ENCODE measurements at regions not wholly inside any gene's neighbourhood (a gene's known extent, or its start where the extent isn't known, plus 50 kb on each side); places are given as distances from the start of the nearest gene placed in this dataset.

DNA sequence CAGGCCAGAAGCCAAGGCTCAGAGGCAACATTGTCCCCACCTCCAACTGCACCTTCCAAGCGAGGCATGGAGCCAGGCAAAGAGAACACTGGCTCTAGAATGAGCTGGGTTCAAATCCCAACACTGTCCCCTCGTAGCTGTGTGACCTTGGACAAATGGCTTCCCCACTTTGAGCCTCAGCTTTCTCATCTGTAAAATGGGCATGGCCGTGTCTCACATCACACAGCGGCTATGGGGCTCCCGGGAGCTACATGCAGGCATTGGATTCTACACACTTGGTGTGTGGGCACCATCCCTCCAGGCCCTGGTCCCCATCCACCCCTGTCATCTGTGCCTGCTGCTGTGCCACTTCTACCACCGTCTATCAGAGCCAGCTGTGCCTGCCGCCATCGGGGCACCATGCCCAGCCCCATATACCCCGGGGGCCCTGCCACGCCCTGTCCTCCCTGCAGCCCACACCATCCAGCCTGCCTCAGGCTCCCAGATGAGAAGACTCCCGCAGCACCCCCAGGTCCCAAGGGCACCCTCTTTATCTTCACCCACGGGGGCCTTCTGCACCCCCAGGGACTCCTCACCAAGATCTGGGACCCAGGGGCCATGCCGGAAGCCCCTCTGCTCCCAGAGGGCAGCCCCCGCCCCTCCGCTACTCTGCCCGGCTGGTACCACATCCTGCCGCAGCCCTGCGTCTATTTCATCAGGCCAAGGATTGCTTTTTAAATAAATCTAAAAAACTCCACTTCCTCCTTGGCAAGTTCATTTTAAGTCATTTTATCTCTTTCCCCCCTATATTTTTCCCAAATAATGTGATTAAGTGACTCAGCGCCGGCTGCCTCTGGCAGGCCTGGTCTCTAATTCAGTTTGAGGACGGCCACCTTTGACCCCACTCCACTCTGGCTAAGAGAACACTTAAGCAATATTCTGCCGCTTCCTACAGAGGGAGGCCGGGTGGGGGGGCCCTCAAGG, 107.8 kb upstream of the TARDBP start:
- no peak overlapping the region for H3K27ac ChIP-seq (ENCODE audit: low read depth in 1 of 2, low read length in 2 of 2)
- no peaks in the 10 kb centered on the region for H3K9me3 ChIP-seq (ENCODE audit: control insufficient read depth in 4 of 4, low read length in 3 of 4)
- no peaks in the 10 kb centered on the region for H3K36me3 ChIP-seq (ENCODE audit: control insufficient read depth in 4 of 4, insufficient read depth in 3 of 4, low read depth in 1 of 4, low read length in 3 of 4)
- no peak overlapping the region for H3K9ac ChIP-seq (ENCODE audit: low read depth in 1 of 2, low read length in 2 of 2)
- DNase-seq (ENCODE audit: low spot score) = no peak
- H3K27me3 ChIP-seq (ENCODE audit: control insufficient read depth in 4 of 4, insufficient read depth in 4 of 4, low read length in 3 of 4) = no peaks in the 10 kb centered on the region
- no peak overlapping the region for H3K4me3 ChIP-seq (ENCODE audit: low read depth in 1 of 3, low read length in 3 of 3)
- no peak for TF ChIP-seq HNF4G (IDR thresholded peaks at IDR 0.05)
- TF ChIP-seq, protein P1, sequence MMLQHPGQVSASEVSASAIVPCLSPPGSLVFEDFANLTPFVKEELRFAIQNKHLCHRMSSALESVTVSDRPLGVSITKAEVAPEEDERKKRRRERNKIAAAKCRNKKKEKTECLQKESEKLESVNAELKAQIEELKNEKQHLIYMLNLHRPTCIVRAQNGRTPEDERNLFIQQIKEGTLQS (IDR thresholded peaks at IDR 0.05) = no peak
- no peak for TF ChIP-seq EGR1 (IDR thresholded peaks at IDR 0.05; ENCODE audit: low read depth in 2 of 2)
- TF ChIP-seq SP1 (IDR thresholded peaks at IDR 0.05) = no peak
- no peak for TF ChIP-seq RXRA (IDR thresholded peaks at IDR 0.05)
- TF ChIP-seq YY1 (IDR thresholded peaks at IDR 0.05) = no peak
- TF ChIP-seq JUND (IDR thresholded peaks at IDR 0.05) = no peak
- 67% methylated on average over 23 of the region's 23 CpGs for WGBS
- H3K4me1 ChIP-seq (ENCODE audit: control insufficient read depth in 4 of 4, insufficient read depth in 4 of 4, low read length in 3 of 4) = no peaks in the 10 kb centered on the region

DNA sequence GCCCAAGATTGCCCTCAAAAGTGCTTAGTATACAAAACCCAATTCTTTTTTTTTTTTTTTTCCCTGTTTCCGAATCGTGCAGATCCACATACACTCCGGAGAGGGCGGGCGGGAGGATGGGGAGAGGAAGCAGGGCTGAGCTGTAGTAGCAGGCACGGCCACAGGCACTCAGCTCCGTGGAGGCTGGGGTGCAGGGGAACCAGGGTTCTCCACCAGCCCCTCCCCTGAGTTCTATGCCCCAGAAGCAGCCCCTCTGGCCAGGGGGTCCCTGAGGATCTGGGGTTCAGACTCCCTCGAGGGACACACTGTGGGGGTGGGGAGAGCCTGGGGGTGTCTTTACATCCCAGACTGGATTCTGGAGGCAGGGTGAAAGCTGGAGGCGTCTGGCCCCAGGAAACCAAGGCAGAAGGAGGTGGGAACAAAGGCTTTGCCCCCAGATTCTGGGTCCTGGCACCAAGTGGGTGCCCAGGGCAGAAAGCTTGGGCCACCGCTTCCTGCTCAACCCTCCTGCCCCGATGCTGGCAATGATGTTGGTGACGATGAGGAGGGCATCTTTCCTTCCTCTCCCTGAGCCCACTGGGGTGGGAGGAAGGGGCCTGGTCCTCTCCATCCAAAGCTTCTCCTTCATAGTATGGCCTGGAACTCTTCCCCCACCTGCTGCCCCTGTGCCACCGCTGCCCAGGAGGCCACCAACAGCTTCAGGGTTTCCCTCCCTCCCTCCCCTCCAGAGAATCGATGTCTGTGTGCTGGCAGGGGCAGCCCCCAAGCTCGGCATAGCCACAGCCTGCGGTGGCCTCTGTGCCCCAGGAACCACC, 106.4 kb upstream of the TARDBP start:
- 74% methylated on average over 16 of the region's 16 CpGs for WGBS
- H3K4me3 ChIP-seq (ENCODE audit: low read depth in 1 of 3, low read length in 3 of 3) = no peak overlapping the region
- no peak overlapping the region for H3K9ac ChIP-seq (ENCODE audit: low read depth in 1 of 2, low read length in 2 of 2)
- H3K36me3 ChIP-seq (ENCODE audit: control insufficient read depth in 4 of 4, insufficient read depth in 3 of 4, low read depth in 1 of 4, low read length in 3 of 4) = no peaks in the 10 kb centered on the region
- no peaks in the 10 kb centered on the region for H3K9me3 ChIP-seq (ENCODE audit: control insufficient read depth in 4 of 4, low read length in 3 of 4)
- no peak overlapping the region for H3K27ac ChIP-seq (ENCODE audit: low read depth in 1 of 2, low read length in 2 of 2)
- no peaks in the 10 kb centered on the region for H3K4me1 ChIP-seq (ENCODE audit: control insufficient read depth in 4 of 4, insufficient read depth in 4 of 4, low read length in 3 of 4)
- no peaks in the 10 kb centered on the region for H3K27me3 ChIP-seq (ENCODE audit: control insufficient read depth in 4 of 4, insufficient read depth in 4 of 4, low read length in 3 of 4)
- TF ChIP-seq RXRA (IDR thresholded peaks at IDR 0.05) = no peak
- TF ChIP-seq FOXA2 (IDR thresholded peaks at IDR 0.05) = no peak
- no peak for TF ChIP-seq SP1 (IDR thresholded peaks at IDR 0.05)
- TF ChIP-seq HNF4G (IDR thresholded peaks at IDR 0.05) = no peak
- no peak for TF ChIP-seq HNF4A (conservative IDR thresholded peaks at IDR 0.05)
- no peak for TF ChIP-seq EGR1 (IDR thresholded peaks at IDR 0.05; ENCODE audit: low read depth in 2 of 2)
- TF ChIP-seq YY1 (IDR thresholded peaks at IDR 0.05) = no peak
- TF ChIP-seq, protein P2, sequence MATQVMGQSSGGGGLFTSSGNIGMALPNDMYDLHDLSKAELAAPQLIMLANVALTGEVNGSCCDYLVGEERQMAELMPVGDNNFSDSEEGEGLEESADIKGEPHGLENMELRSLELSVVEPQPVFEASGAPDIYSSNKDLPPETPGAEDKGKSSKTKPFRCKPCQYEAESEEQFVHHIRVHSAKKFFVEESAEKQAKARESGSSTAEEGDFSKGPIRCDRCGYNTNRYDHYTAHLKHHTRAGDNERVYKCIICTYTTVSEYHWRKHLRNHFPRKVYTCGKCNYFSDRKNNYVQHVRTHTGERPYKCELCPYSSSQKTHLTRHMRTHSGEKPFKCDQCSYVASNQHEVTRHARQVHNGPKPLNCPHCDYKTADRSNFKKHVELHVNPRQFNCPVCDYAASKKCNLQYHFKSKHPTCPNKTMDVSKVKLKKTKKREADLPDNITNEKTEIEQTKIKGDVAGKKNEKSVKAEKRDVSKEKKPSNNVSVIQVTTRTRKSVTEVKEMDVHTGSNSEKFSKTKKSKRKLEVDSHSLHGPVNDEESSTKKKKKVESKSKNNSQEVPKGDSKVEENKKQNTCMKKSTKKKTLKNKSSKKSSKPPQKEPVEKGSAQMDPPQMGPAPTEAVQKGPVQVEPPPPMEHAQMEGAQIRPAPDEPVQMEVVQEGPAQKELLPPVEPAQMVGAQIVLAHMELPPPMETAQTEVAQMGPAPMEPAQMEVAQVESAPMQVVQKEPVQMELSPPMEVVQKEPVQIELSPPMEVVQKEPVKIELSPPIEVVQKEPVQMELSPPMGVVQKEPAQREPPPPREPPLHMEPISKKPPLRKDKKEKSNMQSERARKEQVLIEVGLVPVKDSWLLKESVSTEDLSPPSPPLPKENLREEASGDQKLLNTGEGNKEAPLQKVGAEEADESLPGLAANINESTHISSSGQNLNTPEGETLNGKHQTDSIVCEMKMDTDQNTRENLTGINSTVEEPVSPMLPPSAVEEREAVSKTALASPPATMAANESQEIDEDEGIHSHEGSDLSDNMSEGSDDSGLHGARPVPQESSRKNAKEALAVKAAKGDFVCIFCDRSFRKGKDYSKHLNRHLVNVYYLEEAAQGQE (IDR thresholded peaks at IDR 0.05) = no peak
- TF ChIP-seq JUND (IDR thresholded peaks at IDR 0.05) = no peak
- TF ChIP-seq, protein P3, sequence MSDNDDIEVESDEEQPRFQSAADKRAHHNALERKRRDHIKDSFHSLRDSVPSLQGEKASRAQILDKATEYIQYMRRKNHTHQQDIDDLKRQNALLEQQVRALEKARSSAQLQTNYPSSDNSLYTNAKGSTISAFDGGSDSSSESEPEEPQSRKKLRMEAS (IDR thresholded peaks at IDR 0.05) = no peak
- TF ChIP-seq, protein P1 (IDR thresholded peaks at IDR 0.05) = no peak
- TF ChIP-seq GABPA (IDR thresholded peaks at IDR 0.05 in 1 of 2, conservative IDR thresholded peaks at IDR 0.05 in 1 of 2) = no peak
- no peak for TF ChIP-seq RAD21 (IDR thresholded peaks at IDR 0.05)
- TF ChIP-seq, protein P4, sequence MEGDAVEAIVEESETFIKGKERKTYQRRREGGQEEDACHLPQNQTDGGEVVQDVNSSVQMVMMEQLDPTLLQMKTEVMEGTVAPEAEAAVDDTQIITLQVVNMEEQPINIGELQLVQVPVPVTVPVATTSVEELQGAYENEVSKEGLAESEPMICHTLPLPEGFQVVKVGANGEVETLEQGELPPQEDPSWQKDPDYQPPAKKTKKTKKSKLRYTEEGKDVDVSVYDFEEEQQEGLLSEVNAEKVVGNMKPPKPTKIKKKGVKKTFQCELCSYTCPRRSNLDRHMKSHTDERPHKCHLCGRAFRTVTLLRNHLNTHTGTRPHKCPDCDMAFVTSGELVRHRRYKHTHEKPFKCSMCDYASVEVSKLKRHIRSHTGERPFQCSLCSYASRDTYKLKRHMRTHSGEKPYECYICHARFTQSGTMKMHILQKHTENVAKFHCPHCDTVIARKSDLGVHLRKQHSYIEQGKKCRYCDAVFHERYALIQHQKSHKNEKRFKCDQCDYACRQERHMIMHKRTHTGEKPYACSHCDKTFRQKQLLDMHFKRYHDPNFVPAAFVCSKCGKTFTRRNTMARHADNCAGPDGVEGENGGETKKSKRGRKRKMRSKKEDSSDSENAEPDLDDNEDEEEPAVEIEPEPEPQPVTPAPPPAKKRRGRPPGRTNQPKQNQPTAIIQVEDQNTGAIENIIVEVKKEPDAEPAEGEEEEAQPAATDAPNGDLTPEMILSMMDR (IDR thresholded peaks at IDR 0.05; ENCODE audit: low read depth, low read length, missing input control) = no peak
- TF ChIP-seq, protein P5, sequence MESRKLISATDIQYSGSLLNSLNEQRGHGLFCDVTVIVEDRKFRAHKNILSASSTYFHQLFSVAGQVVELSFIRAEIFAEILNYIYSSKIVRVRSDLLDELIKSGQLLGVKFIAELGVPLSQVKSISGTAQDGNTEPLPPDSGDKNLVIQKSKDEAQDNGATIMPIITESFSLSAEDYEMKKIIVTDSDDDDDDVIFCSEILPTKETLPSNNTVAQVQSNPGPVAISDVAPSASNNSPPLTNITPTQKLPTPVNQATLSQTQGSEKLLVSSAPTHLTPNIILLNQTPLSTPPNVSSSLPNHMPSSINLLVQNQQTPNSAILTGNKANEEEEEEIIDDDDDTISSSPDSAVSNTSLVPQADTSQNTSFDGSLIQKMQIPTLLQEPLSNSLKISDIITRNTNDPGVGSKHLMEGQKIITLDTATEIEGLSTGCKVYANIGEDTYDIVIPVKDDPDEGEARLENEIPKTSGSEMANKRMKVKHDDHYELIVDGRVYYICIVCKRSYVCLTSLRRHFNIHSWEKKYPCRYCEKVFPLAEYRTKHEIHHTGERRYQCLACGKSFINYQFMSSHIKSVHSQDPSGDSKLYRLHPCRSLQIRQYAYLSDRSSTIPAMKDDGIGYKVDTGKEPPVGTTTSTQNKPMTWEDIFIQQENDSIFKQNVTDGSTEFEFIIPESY (IDR thresholded peaks at IDR 0.05) = no peak
- no peak for TF ChIP-seq NR2F2 (IDR thresholded peaks at IDR 0.05)
- TF ChIP-seq TAF1 (conservative IDR thresholded peaks at IDR 0.05) = no peak
- no peak for TF ChIP-seq FOXA1 (IDR thresholded peaks at IDR 0.05)
- no peak for DNase-seq (ENCODE audit: low spot score)
